ENCODE measurements at regions not wholly inside any gene's neighbourhood (a gene's known extent, or its start where the extent isn't known, plus 50 kb on each side); places are given as distances from the start of the nearest gene placed in this dataset.

- intact Hi-C loops (cut with micrococcal nuclease) = no loop called here
- Histone ChIP-seq H3K4me1 (ENCODE audit: control insufficient read depth in 1 of 2, insufficient read depth in 2 of 2, low read length in 2 of 2) (no peaks in the 10 kb centered on the region), H3K27me3 (ENCODE audit: insufficient read depth, low read length) (no peaks in the 10 kb centered on the region), H3K9me3 (ENCODE audit: control insufficient read depth in 1 of 2, insufficient read depth in 1 of 2, low read depth in 1 of 2, low read length in 2 of 2) (no peaks in the 10 kb centered on the region), H3K36me3 (ENCODE audit: control insufficient read depth in 1 of 2, insufficient read depth in 2 of 2, low read length in 2 of 2) (no peaks in the 10 kb centered on the region), H2AFZ (ENCODE audit: low read depth, low read length, poor library complexity, severe bottlenecking) (no peak overlapping the region), H3K27ac (ENCODE audit: low read depth, low read length) (no peak overlapping the region), H3K4me2 (ENCODE audit: low read length) (no peak overlapping the region), H4K20me1 (ENCODE audit: insufficient read depth) (no peaks in the 10 kb centered on the region), H3K4me3 (replicated peaks in 1 of 2; ENCODE audit: low read depth in 1 of 2, low read length in 2 of 2) (no peak overlapping the region), H3K9ac (ENCODE audit: low read length) (no peak overlapping the region), H3K79me2 (ENCODE audit: insufficient read depth, low read length) (no peaks in the 10 kb centered on the region), H3K9me2 (ENCODE audit: insufficient read depth) (no peaks in the 10 kb centered on the region)
- RAD21 ChIA-PET (ENCODE audit: low non-redundant PET in 1 of 2, low total read pairs in 2 of 2, uncharacterized antibody in 2 of 2, unreplicated experiment in 2 of 2) = no interaction called here
- no peak for DNase-seq (ENCODE audit: low read depth, low spot score)
- CTCF ChIA-PET = no interaction called here
- ATAC-seq = no peak
- POLR2A ChIA-PET = no interaction called here
- BruUV-seq (replicated peaks) = no TSS peak
- TF ChIP-seq SP1 (IDR thresholded peaks at IDR 0.05; ENCODE audit: low read depth) (no peak), YY1 (IDR thresholded peaks at IDR 0.05; ENCODE audit: extremely low read depth, insufficient replicate concordance, low read depth, low read length) (no peak), EZH2 (IDR thresholded peaks at IDR 0.05) (no peak), SIN3A (IDR thresholded peaks at IDR 0.05; ENCODE audit: low read depth) (no peak), EGR1 (IDR thresholded peaks at IDR 0.05; ENCODE audit: low read depth) (no peak), CEBPB (IDR thresholded peaks at IDR 0.05; ENCODE audit: low read depth) (no peak), SRF (IDR thresholded peaks at IDR 0.05; ENCODE audit: low read depth) (no peak), REST (IDR thresholded peaks at IDR 0.05; ENCODE audit: low read depth) (no peak), TCF7L2 (IDR thresholded peaks at IDR 0.05; ENCODE audit: borderline replicate concordance, extremely low read depth, insufficient read depth, insufficient read length) (no peak), POLR2A (IDR thresholded peaks at IDR 0.05; ENCODE audit: borderline replicate concordance, extremely low read depth, insufficient read depth, insufficient read length) (no peak)
- TF ChIP-seq, protein P1, sequence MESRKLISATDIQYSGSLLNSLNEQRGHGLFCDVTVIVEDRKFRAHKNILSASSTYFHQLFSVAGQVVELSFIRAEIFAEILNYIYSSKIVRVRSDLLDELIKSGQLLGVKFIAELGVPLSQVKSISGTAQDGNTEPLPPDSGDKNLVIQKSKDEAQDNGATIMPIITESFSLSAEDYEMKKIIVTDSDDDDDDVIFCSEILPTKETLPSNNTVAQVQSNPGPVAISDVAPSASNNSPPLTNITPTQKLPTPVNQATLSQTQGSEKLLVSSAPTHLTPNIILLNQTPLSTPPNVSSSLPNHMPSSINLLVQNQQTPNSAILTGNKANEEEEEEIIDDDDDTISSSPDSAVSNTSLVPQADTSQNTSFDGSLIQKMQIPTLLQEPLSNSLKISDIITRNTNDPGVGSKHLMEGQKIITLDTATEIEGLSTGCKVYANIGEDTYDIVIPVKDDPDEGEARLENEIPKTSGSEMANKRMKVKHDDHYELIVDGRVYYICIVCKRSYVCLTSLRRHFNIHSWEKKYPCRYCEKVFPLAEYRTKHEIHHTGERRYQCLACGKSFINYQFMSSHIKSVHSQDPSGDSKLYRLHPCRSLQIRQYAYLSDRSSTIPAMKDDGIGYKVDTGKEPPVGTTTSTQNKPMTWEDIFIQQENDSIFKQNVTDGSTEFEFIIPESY (IDR thresholded peaks at IDR 0.05; ENCODE audit: extremely low read depth, insufficient replicate concordance, low read length) = no peak
Measured at GRCh38 chr2:196256585-196256984, 85.2 kb upstream of the STK17B start.

All from HCT116 (cell line).